Esophagus squamous epithelium (tissue), 4 donors: ENCODE measurements at regions not wholly inside any gene's neighbourhood (a gene's known extent, or its start where the extent isn't known, plus 50 kb on each side); places are given as distances from the start of the nearest gene placed in this dataset.

Experiments used
- POLR2A ChIP-seq, 4 donors: fragments of 450-650 bp; IDR thresholded peaks; one replicate each; pipeline ENCODE4 v1.6.1; 2017; ENCODE audit warnings: antibody characterized with exemption in 4 of 4, mild to moderate bottlenecking in 4 of 4, moderate library complexity in 3 of 4
- TF ChIP-seq, protein P1 (sequence below), 6 experiments: fragments of 450-650 bp in 4 of 6; fragments of 200-600 bp in 2 of 6; sonication (generic) in 2 of 6; IDR thresholded peaks; one replicate each; pipeline ENCODE4 v1.5.1; 2016 to 2019; ENCODE audit warnings: antibody characterized with exemption in 6 of 6, mild to moderate bottlenecking in 4 of 6, moderate library complexity in 4 of 6

DNA sequence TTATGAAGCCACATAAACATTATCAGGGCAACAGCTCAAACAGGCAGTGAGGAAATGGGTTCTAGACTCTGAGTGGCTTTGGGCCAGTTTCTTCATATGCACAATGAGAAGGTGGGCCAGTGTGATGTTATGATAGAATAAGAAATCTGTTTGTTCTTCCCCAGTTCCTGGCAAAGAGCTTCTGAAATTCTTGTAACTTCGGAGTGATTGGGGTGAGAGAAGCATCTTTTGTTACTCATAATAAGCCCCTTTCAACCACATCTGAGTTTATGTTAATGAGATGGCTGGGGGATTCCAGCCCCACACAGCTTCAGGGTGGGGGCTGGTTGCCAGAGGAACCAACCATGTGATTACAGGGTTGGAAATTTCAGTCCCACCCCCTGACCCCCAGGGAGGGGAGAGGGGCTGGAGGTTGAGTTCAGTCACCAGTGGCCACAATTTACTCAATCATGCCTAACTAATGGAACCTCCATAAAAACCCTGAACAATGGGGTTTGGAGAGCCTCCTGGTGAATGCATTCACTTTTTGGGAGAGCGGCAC is 57.0 kb upstream of the FRMD4B start:
- TF ChIP-seq, protein P1, sequence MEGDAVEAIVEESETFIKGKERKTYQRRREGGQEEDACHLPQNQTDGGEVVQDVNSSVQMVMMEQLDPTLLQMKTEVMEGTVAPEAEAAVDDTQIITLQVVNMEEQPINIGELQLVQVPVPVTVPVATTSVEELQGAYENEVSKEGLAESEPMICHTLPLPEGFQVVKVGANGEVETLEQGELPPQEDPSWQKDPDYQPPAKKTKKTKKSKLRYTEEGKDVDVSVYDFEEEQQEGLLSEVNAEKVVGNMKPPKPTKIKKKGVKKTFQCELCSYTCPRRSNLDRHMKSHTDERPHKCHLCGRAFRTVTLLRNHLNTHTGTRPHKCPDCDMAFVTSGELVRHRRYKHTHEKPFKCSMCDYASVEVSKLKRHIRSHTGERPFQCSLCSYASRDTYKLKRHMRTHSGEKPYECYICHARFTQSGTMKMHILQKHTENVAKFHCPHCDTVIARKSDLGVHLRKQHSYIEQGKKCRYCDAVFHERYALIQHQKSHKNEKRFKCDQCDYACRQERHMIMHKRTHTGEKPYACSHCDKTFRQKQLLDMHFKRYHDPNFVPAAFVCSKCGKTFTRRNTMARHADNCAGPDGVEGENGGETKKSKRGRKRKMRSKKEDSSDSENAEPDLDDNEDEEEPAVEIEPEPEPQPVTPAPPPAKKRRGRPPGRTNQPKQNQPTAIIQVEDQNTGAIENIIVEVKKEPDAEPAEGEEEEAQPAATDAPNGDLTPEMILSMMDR (IDR thresholded peaks at IDR 0.05) = no peak
- no peak for TF ChIP-seq POLR2A (IDR thresholded peaks at IDR 0.05)
